ENCODE measurements at regions not wholly inside any gene's neighbourhood (a gene's known extent, or its start where the extent isn't known, plus 50 kb on each side); places are given as distances from the start of the nearest gene placed in this dataset.

DNA sequence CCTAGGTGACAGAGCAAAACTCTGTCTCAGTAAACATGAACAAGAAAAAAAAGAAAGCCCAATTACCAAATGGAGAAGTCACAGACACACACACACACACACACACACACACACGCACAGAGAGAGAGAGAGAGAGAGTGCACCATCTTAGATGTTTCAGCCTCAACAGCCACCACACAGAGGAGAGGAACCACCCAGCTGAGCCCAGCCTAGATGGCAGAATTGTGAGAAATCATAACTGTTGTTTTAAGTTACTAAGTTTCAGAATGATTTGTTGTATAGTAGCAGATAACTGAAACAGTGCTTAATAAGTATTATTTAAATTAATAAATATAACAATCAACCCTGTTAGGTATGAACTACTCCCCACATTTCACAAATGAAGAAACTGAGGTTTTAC lies 321.2 kb downstream of the ZNF621 start:
- Mint-ChIP-seq H3K4me1 (no peaks in the 10 kb centered on the region), H3K27me3 (peaks cover 1% of the 10 kb centered on the region), H3K4me3 (no peak overlapping the region), H3K27ac (no peak overlapping the region), H3K9me3 (no peaks in the 10 kb centered on the region), H3K36me3 (ENCODE audit: low read depth) (no peaks in the 10 kb centered on the region)
- DNase-seq (no peak), ATAC-seq (no peak)

DNA sequence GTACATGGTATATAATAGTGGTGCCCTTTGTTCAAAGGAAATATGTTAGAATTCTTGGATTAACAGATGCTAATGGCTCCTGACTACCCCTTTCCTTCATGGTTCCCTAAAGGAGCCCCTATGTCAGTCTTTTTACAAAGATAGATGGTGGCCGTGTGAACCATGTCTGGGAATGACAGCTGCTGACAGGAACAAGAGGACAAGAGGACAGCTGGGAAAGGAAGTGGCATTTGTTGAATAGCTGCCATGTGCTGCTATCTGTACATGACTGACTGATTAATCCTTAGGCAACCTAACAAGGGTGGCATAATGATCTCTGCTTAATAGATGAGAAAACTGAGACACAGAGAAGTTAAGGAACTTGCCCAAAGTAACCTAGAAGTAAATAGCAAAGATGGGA lies 321.7 kb downstream of the ZNF621 start:
- Mint-ChIP-seq H3K4me3 (no peak overlapping the region), H3K36me3 (ENCODE audit: low read depth) (no peaks in the 10 kb centered on the region), H3K4me1 (no peaks in the 10 kb centered on the region), H3K27ac (no peak overlapping the region), H3K9me3 (no peaks in the 10 kb centered on the region), H3K27me3 (peaks cover 1% of the 10 kb centered on the region)
- DNase-seq = no peak
- ATAC-seq = no peak

DNA sequence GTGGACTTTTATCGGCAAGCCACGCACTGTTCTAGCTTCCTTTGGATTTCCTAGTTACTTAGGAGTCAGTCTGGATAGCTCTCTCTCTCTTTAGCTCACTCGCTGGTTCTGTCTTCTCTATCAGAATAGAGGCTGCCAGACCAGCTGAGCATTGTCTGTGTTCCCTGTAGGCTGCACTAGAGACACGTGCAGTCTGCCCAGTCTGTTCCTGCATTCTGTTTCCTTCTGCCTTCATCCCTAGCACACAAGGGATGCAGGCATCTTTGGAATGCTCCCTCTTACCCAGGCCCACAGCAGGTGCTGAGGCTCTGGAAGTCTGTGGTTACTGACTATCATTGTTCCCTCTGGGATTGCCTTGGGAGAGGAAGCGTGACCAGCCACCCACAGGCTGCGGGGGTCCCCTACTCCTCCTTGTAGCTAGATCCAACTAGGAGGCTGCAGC lies 322.8 kb downstream of the ZNF621 start:
- H3K4me1 Mint-ChIP-seq = no peaks in the 10 kb centered on the region
- DNase-seq = no peak
- no peak overlapping the region for H3K27ac Mint-ChIP-seq
- no peaks in the 10 kb centered on the region for H3K9me3 Mint-ChIP-seq
- no peak overlapping the region for H3K4me3 Mint-ChIP-seq
- peaks cover 1% of the 10 kb centered on the region for H3K27me3 Mint-ChIP-seq
- ATAC-seq = no peak
- H3K36me3 Mint-ChIP-seq (ENCODE audit: low read depth) = no peaks in the 10 kb centered on the region

DNA sequence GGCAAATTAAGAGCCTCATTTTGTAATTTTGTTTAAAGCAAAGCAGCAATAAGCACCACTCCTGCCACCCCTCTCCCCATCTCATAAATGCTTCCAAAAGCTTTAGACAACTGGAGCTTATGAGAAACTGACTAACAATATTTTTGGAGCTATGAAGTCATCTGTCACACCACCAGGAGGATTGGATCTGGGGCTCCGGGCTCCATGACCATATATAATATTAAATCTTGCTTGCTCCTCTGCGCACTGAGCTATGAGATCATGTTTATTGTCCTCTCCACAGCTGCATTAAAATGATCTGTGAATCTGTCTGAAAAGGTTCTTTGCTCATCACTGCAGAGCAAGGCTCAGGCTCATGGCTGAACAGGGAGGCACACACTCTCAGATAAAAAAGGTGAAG lies 323.7 kb downstream of the ZNF621 start:
- Mint-ChIP-seq H3K36me3 (ENCODE audit: low read depth) (no peaks in the 10 kb centered on the region), H3K27me3 (peaks cover 1% of the 10 kb centered on the region), H3K4me1 (no peaks in the 10 kb centered on the region), H3K9me3 (no peaks in the 10 kb centered on the region), H3K27ac (no peak overlapping the region), H3K4me3 (no peak overlapping the region)
- ATAC-seq (no peak), DNase-seq (no peak)

DNA sequence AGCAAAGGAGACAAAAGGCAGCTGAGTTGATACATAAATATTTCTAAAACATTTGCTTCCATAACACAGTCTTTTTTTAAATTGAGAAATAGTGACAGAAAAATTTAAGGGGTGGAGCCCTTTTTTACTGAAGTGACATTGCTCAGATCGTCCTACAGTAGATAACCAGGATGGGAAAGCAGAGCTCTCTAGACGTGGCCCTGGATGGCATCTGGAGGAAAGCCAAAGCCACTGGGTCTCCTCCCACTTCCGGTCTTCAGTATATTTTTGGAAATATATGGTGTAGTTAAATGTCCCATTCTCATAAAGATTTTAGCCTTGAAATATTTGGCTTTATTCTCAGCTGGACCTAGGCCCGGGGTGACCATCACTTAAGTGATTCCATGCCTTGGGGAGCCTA lies 326.1 kb downstream of the ZNF621 start:
- Mint-ChIP-seq H3K9me3 (no peaks in the 10 kb centered on the region), H3K4me1 (no peaks in the 10 kb centered on the region), H3K27ac (no peak overlapping the region), H3K36me3 (ENCODE audit: low read depth) (no peaks in the 10 kb centered on the region), H3K4me3 (no peak overlapping the region), H3K27me3 (peaks cover 1% of the 10 kb centered on the region)
- DNase-seq (no peak), ATAC-seq (no peak)

DNA sequence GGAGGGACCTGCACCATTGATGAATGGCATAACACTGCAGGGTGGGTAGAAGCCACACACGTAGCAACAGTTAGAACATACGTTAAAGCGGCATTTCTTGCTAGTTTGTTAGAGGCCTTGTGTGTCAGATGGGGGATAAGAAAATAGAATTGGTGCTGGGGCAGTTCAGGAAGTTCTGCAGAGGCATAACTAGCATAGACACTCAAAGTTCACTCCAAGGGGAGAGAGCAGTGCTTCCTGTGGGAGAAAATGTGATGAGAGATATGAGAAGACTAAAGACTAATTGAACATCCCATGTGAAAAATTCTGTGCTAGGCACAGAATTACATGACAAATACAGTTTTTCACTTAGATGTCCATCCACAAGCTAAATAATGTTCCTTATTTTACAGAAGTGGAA lies 327.1 kb downstream of the ZNF621 start:
- Mint-ChIP-seq H3K36me3 (ENCODE audit: low read depth) (no peaks in the 10 kb centered on the region), H3K27me3 (peaks cover 3% of the 10 kb centered on the region), H3K4me1 (no peaks in the 10 kb centered on the region), H3K4me3 (no peak overlapping the region), H3K27ac (no peak overlapping the region), H3K9me3 (no peaks in the 10 kb centered on the region)
- ATAC-seq (no peak), DNase-seq (no peak)

- no peak for DNase-seq
- H3K27me3 Mint-ChIP-seq = peaks cover 3% of the 10 kb centered on the region
- H3K4me1 Mint-ChIP-seq = no peaks in the 10 kb centered on the region
These were observed 328.0 kb downstream of the ZNF621 start for GRCh38 chr3:40852712-40853111.

DNA sequence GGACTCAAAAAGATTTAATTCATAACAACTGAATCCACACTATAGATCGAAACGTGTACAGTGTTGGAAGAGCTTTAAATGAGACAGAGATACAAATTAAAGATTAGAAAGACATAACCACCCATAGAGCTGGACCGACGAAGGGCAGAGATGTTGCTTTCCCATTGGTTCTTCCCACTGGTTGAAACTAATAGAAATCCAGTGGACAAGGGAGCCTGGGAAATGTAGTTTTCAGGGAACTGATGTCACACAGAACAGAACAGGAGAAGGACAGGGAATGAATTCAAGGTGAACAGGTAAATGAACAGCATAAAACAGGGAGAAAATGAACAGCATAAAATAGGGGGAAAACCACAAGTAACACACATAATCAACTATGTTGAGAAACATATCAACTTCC lies 328.7 kb downstream of the ZNF621 start:
- ATAC-seq (no peak), DNase-seq (no peak)
- H3K36me3 Mint-ChIP-seq (ENCODE audit: low read depth) = no peaks in the 10 kb centered on the region
- H3K4me1 Mint-ChIP-seq = no peaks in the 10 kb centered on the region
- no peak overlapping the region for H3K4me3 Mint-ChIP-seq
- no peaks in the 10 kb centered on the region for H3K9me3 Mint-ChIP-seq
- no peak overlapping the region for H3K27ac Mint-ChIP-seq
- H3K27me3 Mint-ChIP-seq = peaks cover 3% of the 10 kb centered on the region

More at GRCh38 chr3:40852712-40853111, 328.0 kb downstream of the ZNF621 start:
- no peak for ATAC-seq
- Mint-ChIP-seq H3K36me3 (ENCODE audit: low read depth) (no peaks in the 10 kb centered on the region), H3K4me3 (no peak overlapping the region), H3K27ac (no peak overlapping the region), H3K9me3 (no peaks in the 10 kb centered on the region)

- Mint-ChIP-seq H3K36me3 (ENCODE audit: low read depth) (no peaks in the 10 kb centered on the region), H3K4me1 (no peaks in the 10 kb centered on the region), H3K9me3 (no peaks in the 10 kb centered on the region), H3K27me3 (peaks cover 2% of the 10 kb centered on the region), H3K4me3 (no peak overlapping the region), H3K27ac (no peak overlapping the region)
- DNase-seq (no peak), ATAC-seq (no peak)
These were observed 331.1 kb downstream of the ZNF621 start for GRCh38 chr3:40855871-40856270.

GRCh38 chr3:40858364-40859115 lies 333.8 kb downstream of the ZNF621 start:
- Mint-ChIP-seq H3K27me3 (peaks cover 4% of the 10 kb centered on the region), H3K4me3 (no peak overlapping the region), H3K36me3 (ENCODE audit: low read depth) (no peaks in the 10 kb centered on the region), H3K9me3 (no peaks in the 10 kb centered on the region), H3K4me1 (no peaks in the 10 kb centered on the region), H3K27ac (no peak overlapping the region)
- ATAC-seq (no peak), DNase-seq (no peak)

- Mint-ChIP-seq H3K27ac (no peak overlapping the region), H3K4me1 (no peaks in the 10 kb centered on the region)
- ATAC-seq = no peak
These were observed 336.4 kb upstream of the CTNNB1 start for GRCh38 chr3:40862946-40863345.

GRCh38 chr3:40864146-40864782 lies 335.0 kb upstream of the CTNNB1 start:
- Mint-ChIP-seq H3K4me3 (no peak overlapping the region), H3K36me3 (ENCODE audit: low read depth) (no peaks in the 10 kb centered on the region), H3K9me3 (no peaks in the 10 kb centered on the region), H3K4me1 (no peaks in the 10 kb centered on the region), H3K27me3 (peaks cover 6% of the 10 kb centered on the region), H3K27ac (no peak overlapping the region)
- DNase-seq (no peak), ATAC-seq (no peak)

More at GRCh38 chr3:40862946-40863345, 336.4 kb upstream of the CTNNB1 start:
- H3K9me3 Mint-ChIP-seq = no peaks in the 10 kb centered on the region
- H3K4me3 Mint-ChIP-seq = no peak overlapping the region
- DNase-seq = no peak
- peaks cover 6% of the 10 kb centered on the region for H3K27me3 Mint-ChIP-seq
- H3K36me3 Mint-ChIP-seq (ENCODE audit: low read depth) = no peaks in the 10 kb centered on the region

- H3K4me3 Mint-ChIP-seq = no peak overlapping the region
- H3K4me1 Mint-ChIP-seq = no peaks in the 10 kb centered on the region
- no peaks in the 10 kb centered on the region for H3K36me3 Mint-ChIP-seq (ENCODE audit: low read depth)
These were observed 334.4 kb upstream of the CTNNB1 start for GRCh38 chr3:40864915-40865314.

DNA sequence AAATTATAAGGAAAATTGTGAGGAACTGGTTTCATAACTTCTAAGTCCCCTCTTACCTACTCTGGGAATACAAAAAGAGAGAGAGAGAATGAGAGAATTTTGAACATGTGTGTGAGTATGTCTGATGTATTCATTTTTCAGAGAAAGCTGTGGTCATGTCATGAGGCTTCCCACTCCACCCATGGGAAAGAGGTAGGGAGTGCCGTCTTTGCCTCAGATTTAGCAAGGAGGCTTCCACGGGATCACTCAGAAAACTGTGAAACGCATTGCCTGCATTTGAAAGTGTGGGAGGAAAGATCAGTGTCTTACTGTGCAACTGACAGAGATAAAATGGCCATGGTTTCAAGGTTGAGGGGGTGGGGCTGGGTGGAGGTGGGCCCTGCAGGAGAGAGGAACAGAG lies 331.5 kb upstream of the CTNNB1 start:
- DNase-seq (no peak), ATAC-seq (no peak)
- H3K9me3 Mint-ChIP-seq = no peaks in the 10 kb centered on the region
- H3K36me3 Mint-ChIP-seq (ENCODE audit: low read depth) = no peaks in the 10 kb centered on the region
- peaks cover 6% of the 10 kb centered on the region for H3K27me3 Mint-ChIP-seq
- H3K27ac Mint-ChIP-seq = no peak overlapping the region
- H3K4me1 Mint-ChIP-seq = no peaks in the 10 kb centered on the region
- no peak overlapping the region for H3K4me3 Mint-ChIP-seq

More at GRCh38 chr3:40864915-40865314, 334.4 kb upstream of the CTNNB1 start:
- ATAC-seq (no peak), DNase-seq (no peak)
- Mint-ChIP-seq H3K9me3 (no peaks in the 10 kb centered on the region), H3K27ac (no peak overlapping the region), H3K27me3 (peaks cover 6% of the 10 kb centered on the region)

DNA sequence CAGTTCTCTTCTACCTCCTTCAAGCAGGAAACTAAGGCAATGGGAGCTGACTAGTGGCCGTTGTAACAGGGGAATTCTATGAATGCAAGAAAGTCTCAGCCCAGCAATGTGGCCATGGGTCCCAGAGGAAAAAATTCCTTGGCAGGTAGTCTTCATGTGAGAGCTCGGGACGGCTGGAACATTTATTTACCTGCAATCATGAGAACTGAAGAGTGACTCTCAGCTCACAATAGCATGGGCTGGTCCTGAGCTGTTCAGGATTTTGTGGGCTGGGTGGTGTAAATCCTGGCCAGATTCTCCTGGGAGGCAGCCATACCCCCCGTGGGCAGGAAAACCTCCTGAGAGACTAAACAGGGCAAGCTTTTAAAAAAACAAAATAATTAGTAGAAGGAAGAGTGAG lies 330.3 kb upstream of the CTNNB1 start:
- Mint-ChIP-seq H3K4me1 (no peaks in the 10 kb centered on the region), H3K4me3 (no peak overlapping the region), H3K9me3 (no peaks in the 10 kb centered on the region), H3K27ac (no peak overlapping the region), H3K27me3 (peaks cover 4% of the 10 kb centered on the region), H3K36me3 (ENCODE audit: low read depth) (no peaks in the 10 kb centered on the region)
- DNase-seq (no peak), ATAC-seq (no peak)

Measured in activated naive CD8-positive, alpha-beta T cell treated with anti-CD3 and anti-CD28 coated beads, Interleukin-2, amount 50 U/mL, for 24 hours (primary cell).